H1 (cell line): ENCODE measurements at regions not wholly inside any gene's neighbourhood (a gene's known extent, or its start where the extent isn't known, plus 50 kb on each side); places are given as distances from the start of the nearest gene placed in this dataset.

Experiments used
- RNF2 ChIP-seq: fragments of 200-900, 300-1000 bp; sonication (generic); IDR thresholded peaks from 2 replicates; pipeline ENCODE4 v1.7.1; 2016; ENCODE audit warnings: borderline replicate concordance, low read depth, mild to moderate bottlenecking, antibody characterized with exemption, low read length; ENCODE audit not compliant: poor library complexity, severe bottlenecking; ENCODE audit errors: missing control alignments
- TBP ChIP-seq: IDR thresholded peaks from 2 replicates; pipeline ENCODE4 v1.6.1; 2011; ENCODE audit warnings: low read depth, low read length, improper control_type of control experiment

DNA sequence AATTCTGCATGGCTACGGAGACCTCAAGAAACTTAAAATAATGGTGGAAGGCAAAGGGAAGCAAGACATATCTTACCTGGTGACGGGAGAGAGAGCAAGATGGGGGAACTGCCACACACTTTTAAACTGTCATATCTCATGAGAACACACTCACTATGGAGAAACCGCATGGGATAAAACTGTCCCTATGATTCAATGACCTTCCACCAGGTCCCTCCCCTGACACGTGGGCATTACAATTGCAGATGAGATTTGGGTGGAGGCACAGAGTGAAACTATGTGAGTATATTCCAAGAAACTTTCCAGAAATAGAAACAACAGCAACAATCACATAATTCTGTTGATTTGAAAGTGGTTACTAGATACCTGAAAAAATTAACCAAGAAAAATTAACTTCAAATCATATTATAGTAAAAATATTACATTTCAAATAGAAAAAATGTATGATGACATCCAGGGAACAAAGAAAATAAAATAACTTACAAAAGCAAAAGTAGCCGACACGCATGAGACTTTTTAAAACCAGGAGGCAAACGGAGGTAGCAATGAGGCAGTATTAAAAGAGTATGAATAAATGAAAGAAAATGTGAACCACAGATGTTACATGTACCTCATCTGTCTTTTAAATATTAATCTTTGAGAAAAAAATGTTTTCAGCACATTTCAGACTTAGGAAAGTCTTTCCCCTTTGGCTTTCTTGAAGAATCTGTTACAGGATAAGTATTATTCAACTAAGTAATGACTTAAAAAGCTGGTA lies 879.5 kb downstream of the TECRL start (continued):
- TF ChIP-seq TBP (no peak), RNF2 (no peak)
